GM12878 (cell line): ENCODE measurements at regions not wholly inside any gene's neighbourhood (a gene's known extent, or its start where the extent isn't known, plus 50 kb on each side); places are given as distances from the start of the nearest gene placed in this dataset.

ENCODE experiments used
- ATAC-seq: fragments of 200-7000 bp; cut with Tn5 transposase; 3 replicates; pipeline ENCODE4 v1.9.1; 2020; ENCODE audit warnings: mild to moderate bottlenecking, moderate library complexity
- BruUV-seq: library from RNA; stranded (reverse); fragments of 400-500 nt; replicated peaks from 2 replicates; lab custom pipeline; 2021; lab: Mats Ljungman, UMichigan
- CTCF ChIA-PET: fragments of 300-600 bp; sonication (Branson Sonifier 250); formaldehyde crosslinking; extraction: SDS; loops from one replicate; lab custom pipeline; 2021; ENCODE audit warnings: inconsistent platforms; lab: Yijun Ruan, JAX
- POLR2A ChIA-PET: fragments of 350-600 bp; formaldehyde crosslinking; extraction: SDS; loops from one replicate; lab custom pipeline; 2021; ENCODE audit warnings: inconsistent platforms; lab: Charles Lee
- RAD21 ChIA-PET: fragments of 300-600 bp; sonication (Branson Sonifier 250); formaldehyde crosslinking; loops from one replicate; lab custom pipeline; 2023; ENCODE audit warnings: antibody characterized with exemption; ENCODE audit not compliant: unreplicated experiment; lab: Charles Lee
- SMC1A ChIA-PET: fragments of 300-600 bp; sonication (Branson Sonifier 250); formaldehyde crosslinking; loops from one replicate; lab custom pipeline; 2023; ENCODE audit not compliant: unreplicated experiment, uncharacterized antibody; lab: Charles Lee
- DNase-seq: peaks from one replicate; pipeline ENCODE4 v3.0.0-alpha.2; 2011; ENCODE audit warnings: low read depth, low spot score
- FAIRE-seq: peaks from 3 replicates; lab custom pipeline; 2011; peaks lifted over from hg19 to GRCh38; lab: Jason Lieb, UNC
- H2AFZ ChIP-seq: 2 replicates; pipeline ENCODE4 v1.6.0; 2011; ENCODE audit warnings: low read depth, low read length, control low read depth; ENCODE audit not compliant: control insufficient read depth
- H3K27ac ChIP-seq: 2 replicates; pipeline ENCODE4 v1.5.1; 2011; ENCODE audit warnings: control low read depth; ENCODE audit not compliant: control insufficient read depth, insufficient read depth
- H3K27me3 ChIP-seq, 2 experiments: replicated peaks in 1 of 2; 2 replicates each; pipeline versions ENCODE4 v1.6.0 to v1.6.1; 2011; ENCODE audit warnings: low read length in 1 of 2; ENCODE audit not compliant: control insufficient read depth in 2 of 2, insufficient read depth in 2 of 2
- H3K36me3 ChIP-seq, 2 experiments: 2 replicates each; pipeline ENCODE4 v1.5.1; 2011; ENCODE audit warnings: low read length in 1 of 2; ENCODE audit not compliant: control insufficient read depth in 2 of 2, insufficient read depth in 2 of 2
- H3K4me1 ChIP-seq: 2 replicates; pipeline ENCODE4 v1.6.1; 2011; ENCODE audit warnings: mild to moderate bottlenecking, low read length, moderate library complexity, mixed read lengths; ENCODE audit not compliant: control insufficient read depth, insufficient read depth
- H3K4me2 ChIP-seq: 2 replicates; pipeline ENCODE4 v1.6.0; 2011; ENCODE audit warnings: control low read depth; ENCODE audit not compliant: control insufficient read depth, insufficient read depth
- H3K4me3 ChIP-seq: fragments of 200-600 bp; sonication (generic); 2 replicates; pipeline ENCODE4 v1.5.1; 2016
- H3K79me2 ChIP-seq: 2 replicates; pipeline ENCODE4 v1.6.0; 2011; ENCODE audit warnings: low read length; ENCODE audit not compliant: control insufficient read depth, insufficient read depth
- H3K9ac ChIP-seq: 2 replicates; pipeline ENCODE4 v1.8.0; 2011; ENCODE audit warnings: low read length, control low read depth, mixed read lengths; ENCODE audit not compliant: control insufficient read depth, insufficient read depth
- H3K9me3 ChIP-seq: replicated peaks from 3 replicates; pipeline ENCODE4 v1.5.1; 2011; ENCODE audit warnings: mild to moderate bottlenecking, low read length; ENCODE audit not compliant: control insufficient read depth, insufficient read depth
- H4K20me1 ChIP-seq: 2 replicates; pipeline ENCODE4 v1.6.0; 2011; ENCODE audit not compliant: control insufficient read depth, insufficient read depth
- CEBPZ ChIP-seq: fragments of 150-350 bp; IDR thresholded peaks from 2 replicates; pipeline ENCODE4 v1.6.1; 2016; ENCODE audit warnings: low read depth, low read length
- E2F8 ChIP-seq: fragments of 450-650 bp; IDR thresholded peaks from 2 replicates; pipeline ENCODE4 v1.6.1; 2018; ENCODE audit warnings: mild to moderate bottlenecking, low read depth, moderate library complexity; ENCODE audit not compliant: partially characterized antibody
- EGR1 ChIP-seq, 2 experiments: IDR thresholded peaks; 1 replicate in 1 of 2; 2 replicates in 1 of 2; pipeline ENCODE4 v1.6.1; 2011 to 2012; ENCODE audit warnings: low read depth in 2 of 2, low read length in 2 of 2, borderline replicate concordance in 1 of 2, mild to moderate bottlenecking in 1 of 2, moderate library complexity in 1 of 2
- FOXK2 ChIP-seq: fragments of 450-650 bp; IDR thresholded peaks from 2 replicates; pipeline ENCODE4 v1.6.1; 2017; ENCODE audit warnings: mild to moderate bottlenecking, moderate library complexity
- KLF5 ChIP-seq: fragments of 450-650 bp; IDR thresholded peaks from 2 replicates; pipeline ENCODE4 v1.6.1; 2014; ENCODE audit warnings: mild to moderate bottlenecking; ENCODE audit not compliant: partially characterized antibody
- MYB ChIP-seq: fragments of 150-350 bp; IDR thresholded peaks from 2 replicates; pipeline ENCODE4 v1.6.1; 2014; ENCODE audit warnings: mild to moderate bottlenecking, low read depth, low read length, borderline replicate concordance
- WGBS: methylation state at CpG from one replicate; pipeline ENCODE4 v1.1.6; 2016; ENCODE audit warnings: low lambda C conversion rate; ENCODE audit not compliant: insufficient replicate concordance, insufficient coverage; ENCODE audit errors: missing lambda C conversion rate; 5-methylcytosine and 5-hydroxymethylcytosine counted together
- in situ Hi-C: fragments of 300-500 bp; cut with MboI; formaldehyde crosslinking; loops from 9 replicates; pipeline ENCODE4 v1.14.3; 2018; ENCODE audit warnings: mixed read lengths
- intact Hi-C: fragments of 100-400 bp; cut with micrococcal nuclease; formaldehyde crosslinking; loops from one replicate; pipeline ENCODE4 v1.14.2; 2022; ENCODE audit not compliant: unreplicated experiment
- TF ChIP-seq, protein P1 (sequence below): IDR thresholded peaks from 2 replicates; pipeline ENCODE4 v1.6.1; 2012; ENCODE audit warnings: low read depth, low read length, improper control_type of control experiment
- TF ChIP-seq, protein P2 (sequence below): IDR thresholded peaks from 2 replicates; pipeline ENCODE4 v1.6.1; 2012; ENCODE audit warnings: improper control_type of control experiment, low read depth, low read length; ENCODE audit not compliant: insufficient replicate concordance

GRCh38 chr5:4576908-4577307 is 563.2 kb upstream of the ADAMTS16 start (continued):
- TF ChIP-seq KLF5 (no peak), FOXK2 (no peak)

GRCh38 chr5:4579679-4580078 is 560.5 kb upstream of the ADAMTS16 start:
- 39% methylated on average over 7 of the region's 7 CpGs for WGBS
- intact Hi-C loops, result no loop called here
- DNase-seq (no peak), ATAC-seq (no peak), FAIRE-seq (no peak)
- BruUV-seq, result no TSS peak
- in situ Hi-C loops, result no loop called here
- Histone ChIP-seq H3K27ac (no peak overlapping the region), H3K27me3 (no peaks in the 10 kb centered on the region), H3K36me3 (no peaks in the 10 kb centered on the region), H3K4me2 (no peak overlapping the region), H3K9ac (no peak overlapping the region), H4K20me1 (no peaks in the 10 kb centered on the region), H3K4me1 (no peaks in the 10 kb centered on the region), H2AFZ (no peak overlapping the region), H3K4me3 (no peak overlapping the region), H3K9me3 (no peaks in the 10 kb centered on the region; the same call in 2 of the 3 replicates), H3K79me2 (no peaks in the 10 kb centered on the region)
- POLR2A ChIA-PET, result no interaction called here
- CTCF ChIA-PET, result no interaction called here
- SMC1A ChIA-PET, result no interaction called here
- RAD21 ChIA-PET, result no interaction called here
- TF ChIP-seq, protein P1, sequence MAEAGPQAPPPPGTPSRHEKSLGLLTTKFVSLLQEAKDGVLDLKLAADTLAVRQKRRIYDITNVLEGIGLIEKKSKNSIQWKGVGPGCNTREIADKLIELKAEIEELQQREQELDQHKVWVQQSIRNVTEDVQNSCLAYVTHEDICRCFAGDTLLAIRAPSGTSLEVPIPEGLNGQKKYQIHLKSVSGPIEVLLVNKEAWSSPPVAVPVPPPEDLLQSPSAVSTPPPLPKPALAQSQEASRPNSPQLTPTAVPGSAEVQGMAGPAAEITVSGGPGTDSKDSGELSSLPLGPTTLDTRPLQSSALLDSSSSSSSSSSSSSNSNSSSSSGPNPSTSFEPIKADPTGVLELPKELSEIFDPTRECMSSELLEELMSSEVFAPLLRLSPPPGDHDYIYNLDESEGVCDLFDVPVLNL, result no peak
- no peak for TF ChIP-seq EGR1 (IDR thresholded peaks at IDR 0.05; ENCODE audit: borderline replicate concordance in 1 of 2, low read depth in 2 of 2, low read length in 2 of 2)
- TF ChIP-seq, protein P2, sequence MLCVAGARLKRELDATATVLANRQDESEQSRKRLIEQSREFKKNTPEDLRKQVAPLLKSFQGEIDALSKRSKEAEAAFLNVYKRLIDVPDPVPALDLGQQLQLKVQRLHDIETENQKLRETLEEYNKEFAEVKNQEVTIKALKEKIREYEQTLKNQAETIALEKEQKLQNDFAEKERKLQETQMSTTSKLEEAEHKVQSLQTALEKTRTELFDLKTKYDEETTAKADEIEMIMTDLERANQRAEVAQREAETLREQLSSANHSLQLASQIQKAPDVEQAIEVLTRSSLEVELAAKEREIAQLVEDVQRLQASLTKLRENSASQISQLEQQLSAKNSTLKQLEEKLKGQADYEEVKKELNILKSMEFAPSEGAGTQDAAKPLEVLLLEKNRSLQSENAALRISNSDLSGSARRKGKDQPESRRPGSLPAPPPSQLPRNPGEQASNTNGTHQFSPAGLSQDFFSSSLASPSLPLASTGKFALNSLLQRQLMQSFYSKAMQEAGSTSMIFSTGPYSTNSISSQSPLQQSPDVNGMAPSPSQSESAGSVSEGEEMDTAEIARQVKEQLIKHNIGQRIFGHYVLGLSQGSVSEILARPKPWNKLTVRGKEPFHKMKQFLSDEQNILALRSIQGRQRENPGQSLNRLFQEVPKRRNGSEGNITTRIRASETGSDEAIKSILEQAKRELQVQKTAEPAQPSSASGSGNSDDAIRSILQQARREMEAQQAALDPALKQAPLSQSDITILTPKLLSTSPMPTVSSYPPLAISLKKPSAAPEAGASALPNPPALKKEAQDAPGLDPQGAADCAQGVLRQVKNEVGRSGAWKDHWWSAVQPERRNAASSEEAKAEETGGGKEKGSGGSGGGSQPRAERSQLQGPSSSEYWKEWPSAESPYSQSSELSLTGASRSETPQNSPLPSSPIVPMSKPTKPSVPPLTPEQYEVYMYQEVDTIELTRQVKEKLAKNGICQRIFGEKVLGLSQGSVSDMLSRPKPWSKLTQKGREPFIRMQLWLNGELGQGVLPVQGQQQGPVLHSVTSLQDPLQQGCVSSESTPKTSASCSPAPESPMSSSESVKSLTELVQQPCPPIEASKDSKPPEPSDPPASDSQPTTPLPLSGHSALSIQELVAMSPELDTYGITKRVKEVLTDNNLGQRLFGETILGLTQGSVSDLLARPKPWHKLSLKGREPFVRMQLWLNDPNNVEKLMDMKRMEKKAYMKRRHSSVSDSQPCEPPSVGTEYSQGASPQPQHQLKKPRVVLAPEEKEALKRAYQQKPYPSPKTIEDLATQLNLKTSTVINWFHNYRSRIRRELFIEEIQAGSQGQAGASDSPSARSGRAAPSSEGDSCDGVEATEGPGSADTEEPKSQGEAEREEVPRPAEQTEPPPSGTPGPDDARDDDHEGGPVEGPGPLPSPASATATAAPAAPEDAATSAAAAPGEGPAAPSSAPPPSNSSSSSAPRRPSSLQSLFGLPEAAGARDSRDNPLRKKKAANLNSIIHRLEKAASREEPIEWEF, result no peak
- no peak for TF ChIP-seq MYB
- TF ChIP-seq CEBPZ, result no peak
- no peak for TF ChIP-seq E2F8
